PFSK-1 (cell line): ENCODE measurements at regions not wholly inside any gene's neighbourhood (a gene's known extent, or its start where the extent isn't known, plus 50 kb on each side); places are given as distances from the start of the nearest gene placed in this dataset.

Experiments used
- FOXP2 ChIP-seq: optimal IDR thresholded peaks from 2 replicates; pipeline ENCODE3; 2011; ENCODE audit warnings: borderline replicate concordance, control low read depth, inconsistent platforms; ENCODE audit not compliant: insufficient read depth; ENCODE audit errors: extremely low read length, extremely low read depth
- POLR2AphosphoS5 ChIP-seq: IDR thresholded peaks from 2 replicates; pipeline ENCODE4 v1.6.1; 2012; ENCODE audit warnings: low read depth, mild to moderate bottlenecking, control low read depth, low read length, moderate library complexity
- REST ChIP-seq, 2 experiments: IDR thresholded peaks; 2 replicates each; pipeline versions ENCODE4 v1.6.1 to v1.8.0; 2011 to 2012; ENCODE audit warnings: low read depth in 2 of 2, low read length in 2 of 2, control low read depth in 1 of 2, inconsistent platforms in 1 of 2, mild to moderate bottlenecking in 1 of 2, moderate library complexity in 1 of 2; ENCODE audit not compliant: insufficient read depth in 1 of 2
- SIN3A ChIP-seq: IDR thresholded peaks from 2 replicates; pipeline ENCODE4 v1.6.1; 2012; ENCODE audit warnings: mild to moderate bottlenecking, low read length, moderate library complexity, borderline replicate concordance; ENCODE audit not compliant: insufficient read depth
- TAF1 ChIP-seq: IDR thresholded peaks from 2 replicates; pipeline ENCODE4 v1.6.1; 2012; ENCODE audit warnings: low read length, control low read depth, borderline replicate concordance; ENCODE audit not compliant: insufficient read depth

DNA sequence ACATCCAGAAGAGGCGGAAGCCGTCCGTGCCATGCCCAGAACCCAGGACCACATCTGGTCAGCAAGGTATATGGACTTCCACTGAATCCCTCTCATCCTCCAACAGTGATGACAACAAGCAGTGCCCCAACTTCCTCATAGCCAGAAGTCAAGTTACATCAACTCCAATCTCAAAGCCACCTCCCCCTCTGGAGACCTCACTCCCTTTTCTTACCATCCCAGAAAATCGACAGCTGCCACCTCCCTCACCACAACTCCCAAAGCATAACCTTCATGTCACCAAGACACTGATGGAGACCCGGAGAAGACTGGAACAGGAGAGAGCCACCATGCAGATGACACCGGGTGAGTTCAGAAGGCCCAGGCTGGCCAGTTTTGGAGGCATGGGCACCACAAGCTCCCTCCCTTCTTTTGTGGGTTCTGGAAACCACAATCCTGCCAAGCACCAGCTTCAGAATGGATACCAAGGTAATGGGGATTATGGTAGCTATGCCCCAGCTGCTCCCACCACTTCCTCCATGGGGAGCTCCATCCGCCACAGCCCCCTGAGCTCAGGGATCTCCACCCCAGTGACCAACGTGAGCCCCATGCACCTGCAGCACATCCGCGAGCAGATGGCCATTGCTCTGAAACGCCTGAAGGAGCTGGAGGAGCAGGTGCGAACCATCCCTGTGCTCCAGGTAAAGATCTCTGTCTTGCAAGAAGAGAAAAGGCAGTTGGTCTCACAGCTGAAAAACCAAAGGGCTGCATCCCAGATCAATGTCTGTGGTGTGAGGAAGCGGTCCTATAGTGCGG lies 130.3 kb upstream of the DMRT1 start:
- TF ChIP-seq POLR2AphosphoS5 (no peak), FOXP2 (no peak), REST (IDR thresholded peaks at IDR 0.05; ENCODE audit: insufficient read depth in 1 of 2, low read depth in 2 of 2, low read length in 2 of 2) (no peak), SIN3A (no peak), TAF1 (no peak)

- TF ChIP-seq POLR2AphosphoS5 (no peak), SIN3A (no peak), TAF1 (no peak), REST (IDR thresholded peaks at IDR 0.05; ENCODE audit: insufficient read depth in 1 of 2, low read depth in 2 of 2, low read length in 2 of 2) (no peak), FOXP2 (no peak)
Measured at GRCh38 chr9:711761-712553, 129.5 kb upstream of the DMRT1 start.

DNA sequence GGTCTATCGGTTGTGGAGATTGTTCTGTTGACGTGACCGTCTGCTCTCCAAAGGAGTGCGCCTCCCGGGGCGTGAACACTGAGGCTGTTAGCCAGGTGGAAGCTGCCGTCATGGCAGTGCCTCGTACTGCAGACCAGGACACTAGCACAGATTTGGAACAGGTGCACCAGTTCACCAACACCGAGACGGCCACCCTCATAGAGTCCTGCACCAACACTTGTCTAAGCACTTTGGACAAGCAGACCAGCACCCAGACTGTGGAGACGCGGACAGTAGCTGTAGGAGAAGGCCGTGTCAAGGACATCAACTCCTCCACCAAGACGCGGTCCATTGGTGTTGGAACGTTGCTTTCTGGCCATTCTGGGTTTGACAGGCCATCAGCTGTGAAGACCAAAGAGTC lies 128.9 kb upstream of the DMRT1 start:
- no peak for TF ChIP-seq REST (IDR thresholded peaks at IDR 0.05; ENCODE audit: insufficient read depth in 1 of 2, low read depth in 2 of 2, low read length in 2 of 2)
- no peak for TF ChIP-seq TAF1
- TF ChIP-seq FOXP2: no peak
- no peak for TF ChIP-seq SIN3A
- no peak for TF ChIP-seq POLR2AphosphoS5

DNA sequence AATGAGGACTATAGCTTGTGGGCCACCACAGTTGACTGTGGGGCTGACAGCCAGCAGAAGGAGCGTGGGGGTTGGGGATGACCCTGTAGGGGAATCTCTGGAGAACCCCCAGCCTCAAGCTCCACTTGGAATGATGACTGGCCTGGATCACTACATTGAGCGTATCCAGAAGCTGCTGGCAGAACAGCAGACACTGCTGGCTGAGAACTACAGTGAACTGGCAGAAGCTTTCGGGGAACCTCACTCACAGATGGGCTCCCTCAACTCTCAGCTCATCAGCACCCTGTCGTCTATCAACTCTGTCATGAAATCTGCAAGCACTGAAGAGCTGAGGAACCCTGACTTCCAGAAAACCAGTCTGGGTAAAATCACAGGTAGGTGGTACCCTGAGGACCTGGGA lies 128.4 kb upstream of the DMRT1 start:
- TF ChIP-seq FOXP2: no peak
- TF ChIP-seq REST (IDR thresholded peaks at IDR 0.05; ENCODE audit: insufficient read depth in 1 of 2, low read depth in 2 of 2, low read length in 2 of 2): no peak
- TF ChIP-seq POLR2AphosphoS5: no peak
- TF ChIP-seq SIN3A: no peak
- TF ChIP-seq TAF1: no peak
